GM20000 (cell line): ENCODE measurements at regions not wholly inside any gene's neighbourhood (a gene's known extent, or its start where the extent isn't known, plus 50 kb on each side); places are given as distances from the start of the nearest gene placed in this dataset.

Experiments
- DNase-seq: peaks from one replicate; pipeline ENCODE4 v3.0.0; 2012; ENCODE audit warnings: low spot score
- CTCF ChIP-seq: IDR thresholded peaks from 2 replicates; pipeline ENCODE4 v1.5.1; 2012; ENCODE audit warnings: mild to moderate bottlenecking, control low read depth; ENCODE audit errors: extremely low read depth, missing control alignments

DNA sequence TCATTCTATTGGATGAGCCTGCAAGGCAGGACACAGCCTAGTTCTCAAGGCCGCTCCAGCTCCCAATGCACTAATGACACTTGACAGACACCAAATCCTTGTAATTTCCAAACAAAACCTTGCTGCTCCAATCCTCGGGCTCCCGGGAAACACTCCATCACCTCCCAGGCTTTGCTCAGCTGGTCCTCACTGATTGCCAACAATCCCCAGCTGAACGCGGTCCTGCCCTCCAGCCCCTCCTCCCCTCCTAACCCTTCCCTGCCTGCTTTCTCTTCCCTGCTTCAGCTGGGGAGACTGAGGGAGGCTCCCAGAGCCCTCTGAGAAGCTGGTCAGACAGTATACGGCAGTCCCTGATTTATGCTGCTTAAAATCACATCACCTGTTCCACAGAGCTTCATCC is 114.4 kb upstream of the TNR start:
- no peak for TF ChIP-seq CTCF

DNA sequence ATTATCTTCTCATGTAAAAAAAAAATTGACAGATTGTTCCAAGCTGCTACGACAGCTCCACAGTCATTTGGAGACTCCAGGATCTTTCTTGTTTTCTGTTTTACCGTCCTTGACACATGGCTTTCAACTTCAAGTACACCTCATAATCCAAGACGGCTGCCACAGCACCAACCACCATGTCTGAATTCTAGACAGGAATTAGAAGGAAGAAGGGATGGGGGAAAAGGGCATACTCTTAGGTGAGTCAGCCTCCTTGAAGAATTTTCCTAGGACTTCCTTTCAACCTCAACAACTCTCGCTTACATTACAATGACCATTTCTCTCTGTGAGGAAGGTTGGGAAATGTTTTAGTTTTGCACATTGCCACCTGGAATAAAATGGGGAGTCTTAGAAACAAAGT is 110.3 kb upstream of the TNR start:
- no peak for TF ChIP-seq CTCF
- no peak for DNase-seq

More for the DNA sequence above, 114.4 kb upstream of the TNR start:
- DNase-seq = no peak

- no peak for DNase-seq
- TF ChIP-seq CTCF = no peak
These were observed 108.4 kb upstream of the TNR start for GRCh38 chr1:175851749-175852148.

DNA sequence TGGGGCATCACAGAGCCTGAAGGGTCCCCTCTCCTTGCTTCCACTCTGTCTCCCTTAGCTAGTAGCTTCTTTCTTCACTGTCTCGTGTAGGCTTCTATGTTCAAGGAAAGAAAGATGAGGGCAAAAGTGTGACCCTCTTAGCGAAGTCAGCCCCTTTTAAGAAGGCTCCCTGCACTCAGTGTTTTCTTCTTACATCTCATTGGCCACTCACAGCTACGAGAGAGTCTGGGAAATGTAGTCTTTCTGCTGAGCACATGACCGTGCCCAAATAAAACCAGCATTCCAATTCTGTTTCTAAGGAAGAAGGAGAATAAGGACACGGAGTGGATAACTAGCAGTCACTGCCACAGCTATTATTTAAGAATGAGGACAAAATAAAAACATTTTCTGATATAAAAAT is 104.9 kb upstream of the TNR start:
- DNase-seq = no peak
- TF ChIP-seq CTCF = no peak

- no peak for DNase-seq
- no peak for TF ChIP-seq CTCF
These were observed 102.6 kb upstream of the TNR start for GRCh38 chr1:175845985-175846384.

GRCh38 chr1:175845338-175845737 is 101.9 kb upstream of the TNR start:
- DNase-seq = no peak
- no peak for TF ChIP-seq CTCF

GRCh38 chr1:175844877-175845276 is 101.5 kb upstream of the TNR start:
- DNase-seq = no peak
- no peak for TF ChIP-seq CTCF
